ENCODE measurements at regions not wholly inside any gene's neighbourhood (a gene's known extent, or its start where the extent isn't known, plus 50 kb on each side); places are given as distances from the start of the nearest gene placed in this dataset.

DNA sequence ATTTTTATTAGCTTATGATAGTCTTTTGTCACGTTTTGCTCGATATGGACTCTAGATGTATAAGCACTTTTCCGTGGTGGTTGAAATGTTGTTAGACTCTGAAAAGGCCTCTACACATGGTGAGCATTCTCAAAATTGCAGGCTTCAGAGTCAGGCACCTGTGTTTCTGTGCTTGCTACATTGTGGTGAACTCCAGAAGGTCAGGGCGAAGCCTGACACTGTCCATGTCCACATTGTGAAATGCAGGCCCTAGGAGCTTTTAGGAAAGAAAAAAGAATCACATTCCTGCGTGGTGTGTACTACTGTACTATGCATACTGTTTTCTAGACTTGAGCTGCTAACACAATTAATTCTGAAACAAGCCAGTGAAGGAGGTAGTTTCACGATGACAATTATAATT, 86.3 kb downstream of the HS3ST1 start:
- no peak for DNase-seq (ENCODE audit: low spot score)

DNA sequence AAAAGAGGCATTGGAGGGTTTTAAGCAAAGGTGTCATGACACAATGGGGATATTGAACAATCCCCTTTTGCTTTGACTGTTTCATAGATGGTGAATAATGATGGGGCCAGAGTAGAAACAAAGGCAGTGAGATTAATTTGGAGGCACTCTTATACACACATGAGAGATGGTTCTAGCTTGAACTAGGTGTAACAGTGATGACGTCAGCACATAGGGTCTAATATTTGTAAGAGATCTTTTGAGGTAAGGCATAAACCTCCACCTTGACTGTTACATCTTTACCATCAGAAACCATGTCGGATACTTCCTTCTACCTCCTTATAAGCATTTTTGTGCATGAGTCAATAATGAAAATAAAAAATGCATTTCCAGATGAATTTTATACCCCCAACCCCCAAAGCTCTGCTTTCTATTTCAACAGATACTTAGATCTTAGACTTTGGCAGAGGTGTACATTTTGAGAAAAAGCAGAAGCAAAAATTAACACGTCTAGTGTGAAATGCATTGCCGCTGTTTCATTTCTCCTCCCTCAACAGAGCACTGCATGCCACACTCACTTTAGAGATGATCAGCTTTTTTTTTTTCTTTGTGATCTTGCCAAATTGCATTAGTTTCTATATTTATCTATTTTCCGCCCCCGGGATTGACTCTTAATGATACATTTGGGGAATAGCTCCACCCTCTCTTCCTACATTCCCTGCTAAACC, 87.2 kb downstream of the HS3ST1 start:
- DNase-seq (ENCODE audit: low spot score), result no peak

DNA sequence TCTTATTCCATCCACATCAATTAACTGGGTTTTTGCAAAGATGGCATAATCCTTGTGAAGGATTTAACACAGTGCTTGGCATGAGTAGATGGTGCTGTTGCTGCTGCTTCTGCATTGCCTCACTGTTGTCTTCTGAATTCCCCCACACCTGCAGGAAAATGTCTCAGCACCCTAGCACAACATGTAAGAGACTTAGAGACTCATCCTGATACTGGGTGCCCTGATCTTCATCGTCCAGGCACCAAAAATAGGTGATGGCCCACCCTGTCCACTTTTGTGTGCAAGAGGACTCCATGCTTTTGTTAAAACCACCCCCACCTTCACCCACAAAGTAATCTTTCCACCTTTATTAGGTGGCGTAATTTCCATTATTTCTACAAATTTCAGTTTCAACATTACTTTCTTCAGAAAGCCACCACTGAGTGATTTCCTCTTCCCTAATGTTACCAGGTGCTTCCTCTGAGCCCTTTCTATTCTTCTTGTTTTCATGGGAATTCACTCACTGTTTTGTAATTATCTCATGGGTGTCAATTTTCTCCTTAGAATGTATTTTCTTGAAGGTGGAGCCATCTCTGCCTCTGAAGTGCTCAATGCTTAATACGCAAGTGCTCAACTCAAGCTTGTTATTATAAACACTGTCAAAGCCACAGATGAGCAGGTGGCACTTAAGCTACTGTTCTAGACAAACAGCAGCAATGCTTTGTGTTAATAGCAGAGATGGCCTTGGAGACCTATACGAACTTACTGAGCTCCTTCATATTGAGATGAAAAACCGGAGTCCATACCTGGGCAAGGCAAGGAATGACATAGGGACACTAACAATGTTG, 89.5 kb downstream of the HS3ST1 start:
- DNase-seq (ENCODE audit: low spot score), result no peak

DNA sequence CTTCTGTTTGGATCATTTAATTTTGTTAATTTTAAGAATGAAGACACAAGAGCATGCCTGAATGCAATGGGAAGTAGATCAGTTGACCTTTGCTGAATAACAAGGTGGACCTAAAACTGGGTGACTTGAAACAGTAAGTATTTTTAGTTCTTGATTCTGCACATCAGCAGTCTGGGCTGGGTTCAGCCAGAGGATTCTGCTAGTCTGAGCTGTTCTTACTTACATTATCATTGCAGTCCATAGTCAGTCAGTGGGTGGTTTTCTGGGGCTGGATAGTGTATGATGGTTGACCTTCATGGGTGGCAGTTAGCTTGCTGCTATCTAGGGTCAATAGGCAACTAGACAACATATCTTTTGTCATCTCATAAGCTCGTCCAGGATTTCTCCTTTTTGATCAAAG, 91.4 kb downstream of the HS3ST1 start:
- DNase-seq (ENCODE audit: low spot score), result no peak

DNA sequence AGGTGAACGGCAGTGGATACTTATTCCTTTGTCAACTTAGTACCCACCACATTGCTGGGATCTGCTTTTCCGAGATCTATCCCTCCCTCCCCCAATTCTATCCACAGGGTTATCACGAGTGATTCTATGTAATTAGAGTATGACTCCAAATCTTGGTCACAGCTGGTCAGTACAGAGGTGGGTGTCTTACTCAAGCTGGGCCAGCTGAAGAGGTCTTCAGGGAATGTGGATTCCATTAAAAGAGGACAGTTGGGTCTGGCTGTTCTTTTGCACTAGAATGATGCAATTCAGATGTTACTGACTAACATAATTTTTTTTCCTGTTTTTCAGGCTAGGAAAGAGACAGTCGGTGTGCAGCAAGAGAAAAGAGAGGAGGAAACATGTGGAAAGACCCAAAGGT, 92.3 kb downstream of the HS3ST1 start:
- DNase-seq (ENCODE audit: low spot score), result no peak

DNA sequence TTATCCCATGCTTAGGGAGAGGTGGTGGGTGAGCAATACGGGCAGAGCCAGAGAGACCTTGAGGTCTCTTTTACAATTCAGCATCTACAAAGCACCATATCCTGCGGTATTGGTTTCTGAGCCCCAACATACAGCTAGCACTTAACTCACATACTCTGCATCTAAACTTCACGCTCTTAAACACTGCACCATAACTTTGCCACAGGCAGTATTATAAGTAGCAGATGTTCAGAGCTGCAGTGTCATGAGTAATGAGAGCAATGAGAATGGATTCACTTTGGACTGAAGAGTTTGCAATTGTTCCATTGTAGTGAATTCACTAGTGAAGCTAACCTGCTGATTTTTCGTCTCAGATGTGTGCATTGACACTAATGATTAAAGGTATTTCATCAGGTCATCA, 93.8 kb downstream of the HS3ST1 start:
- DNase-seq (ENCODE audit: low spot score), result no peak

DNA sequence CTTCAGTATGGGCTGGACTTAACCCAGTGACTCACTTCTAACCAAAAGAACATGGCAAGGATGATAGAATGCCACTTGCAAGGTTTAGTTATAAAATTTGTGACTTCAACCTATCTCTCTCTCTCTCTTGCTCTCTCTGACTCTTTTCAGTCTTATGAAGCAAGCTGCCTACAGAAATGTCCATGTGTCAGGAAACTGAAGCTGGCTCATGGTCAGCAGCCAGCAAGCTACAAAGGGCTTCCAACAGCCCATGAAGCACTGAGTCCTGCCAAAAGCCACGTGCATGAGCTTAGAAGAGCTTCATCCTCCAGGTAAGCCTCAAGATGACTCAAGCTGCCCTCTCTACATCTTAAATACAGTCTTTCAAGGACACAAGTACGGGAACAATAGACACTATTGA, 100.3 kb downstream of the HS3ST1 start:
- DNase-seq (ENCODE audit: low spot score), result no peak

DNA sequence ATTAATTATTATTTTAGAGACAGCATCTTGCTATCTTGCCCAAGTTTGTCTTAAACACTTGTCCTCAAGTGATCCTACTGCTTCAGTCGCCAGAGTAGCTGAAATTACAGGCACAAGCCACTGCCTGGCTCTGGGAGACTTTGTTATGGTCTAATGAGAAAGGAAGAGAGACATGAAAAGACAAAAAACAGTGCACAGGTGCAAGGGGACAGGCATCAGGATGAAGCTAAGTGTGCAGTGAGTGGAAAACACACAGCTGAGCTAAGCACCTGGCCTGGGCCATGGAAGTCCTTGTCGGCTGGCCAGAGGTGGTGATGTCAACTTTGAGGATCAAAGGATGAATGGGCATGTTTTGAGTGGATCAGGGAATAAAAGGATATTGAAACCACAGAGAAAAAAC, 102.7 kb downstream of the HS3ST1 start:
- DNase-seq (ENCODE audit: low spot score), result no peak

DNA sequence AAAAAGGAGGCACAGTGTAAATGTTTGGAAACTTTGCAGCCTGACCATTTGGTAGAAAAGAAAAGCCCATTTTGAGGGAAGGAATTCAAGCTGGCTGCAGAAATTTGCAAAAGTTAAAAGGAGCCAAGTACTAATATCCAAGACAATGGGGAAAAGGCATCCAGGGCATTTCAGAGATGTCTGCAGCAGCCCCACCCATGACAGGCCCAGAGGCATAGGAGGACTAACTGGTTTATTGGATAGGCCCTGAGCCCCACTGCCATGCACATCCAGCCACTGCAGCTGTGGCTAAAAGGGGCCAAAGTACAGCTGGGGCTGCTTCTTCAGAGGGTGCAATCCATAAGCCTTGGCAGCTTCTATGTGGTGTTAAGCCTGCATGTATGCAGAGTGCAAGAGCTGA, 104.9 kb downstream of the HS3ST1 start:
- no peak for DNase-seq (ENCODE audit: low spot score)

DNA sequence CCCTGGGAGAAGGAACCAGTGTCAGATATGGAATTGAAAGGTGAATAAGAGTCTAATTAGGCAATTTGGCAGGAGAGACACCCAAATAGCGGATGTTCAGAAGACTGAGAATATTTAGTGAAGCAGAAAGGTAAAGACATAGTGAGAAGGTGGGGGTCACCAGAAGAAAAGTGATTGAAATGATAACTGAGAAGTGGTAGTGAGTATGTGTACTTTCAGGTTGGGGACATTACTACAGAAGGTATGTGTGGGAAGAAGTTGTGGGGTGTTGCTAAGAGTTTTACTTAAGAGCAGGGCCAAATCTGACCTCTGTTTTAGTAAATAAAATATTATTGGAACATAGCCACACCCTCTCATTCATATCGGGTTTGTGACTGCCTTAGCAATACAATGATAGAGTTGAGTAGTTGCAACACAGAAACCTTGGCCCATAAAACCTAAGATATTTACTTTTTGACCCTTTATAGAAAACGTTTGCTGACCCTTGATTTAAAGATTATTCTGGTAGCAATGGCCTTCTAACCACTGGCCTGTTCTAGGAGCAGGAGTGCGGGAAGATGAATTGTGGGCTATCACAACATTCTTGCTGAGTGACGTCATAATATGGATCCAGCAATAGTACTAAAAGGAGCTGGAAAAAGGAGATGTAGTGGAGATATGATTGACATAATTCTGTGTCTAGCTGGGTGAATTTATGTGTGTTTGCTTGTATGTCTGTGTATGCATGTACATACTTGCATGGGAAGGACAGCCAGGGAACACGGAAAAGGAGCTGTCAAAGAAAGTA, 115.3 kb downstream of the HS3ST1 start:
- no peak for DNase-seq (ENCODE audit: low spot score)

DNA sequence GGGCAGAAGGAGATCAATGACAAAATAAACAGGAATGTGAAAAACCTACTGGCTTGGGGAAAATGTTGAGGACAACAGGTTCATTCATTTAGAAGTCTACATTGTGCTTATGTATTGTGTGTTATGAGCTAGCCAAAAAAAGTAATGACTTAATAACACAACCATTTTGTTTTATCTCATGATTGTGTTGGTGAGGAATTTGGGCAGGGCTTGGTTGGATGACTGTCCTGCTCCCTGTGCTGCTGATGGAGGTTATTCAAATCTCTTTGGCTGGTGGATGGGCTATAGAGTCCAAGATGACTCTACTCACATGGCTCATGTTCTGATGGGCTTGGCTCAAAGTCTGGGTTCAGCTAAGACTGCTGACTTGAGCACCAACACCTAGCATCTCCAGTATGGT, 116.3 kb downstream of the HS3ST1 start:
- DNase-seq (ENCODE audit: low spot score), result no peak

DNA sequence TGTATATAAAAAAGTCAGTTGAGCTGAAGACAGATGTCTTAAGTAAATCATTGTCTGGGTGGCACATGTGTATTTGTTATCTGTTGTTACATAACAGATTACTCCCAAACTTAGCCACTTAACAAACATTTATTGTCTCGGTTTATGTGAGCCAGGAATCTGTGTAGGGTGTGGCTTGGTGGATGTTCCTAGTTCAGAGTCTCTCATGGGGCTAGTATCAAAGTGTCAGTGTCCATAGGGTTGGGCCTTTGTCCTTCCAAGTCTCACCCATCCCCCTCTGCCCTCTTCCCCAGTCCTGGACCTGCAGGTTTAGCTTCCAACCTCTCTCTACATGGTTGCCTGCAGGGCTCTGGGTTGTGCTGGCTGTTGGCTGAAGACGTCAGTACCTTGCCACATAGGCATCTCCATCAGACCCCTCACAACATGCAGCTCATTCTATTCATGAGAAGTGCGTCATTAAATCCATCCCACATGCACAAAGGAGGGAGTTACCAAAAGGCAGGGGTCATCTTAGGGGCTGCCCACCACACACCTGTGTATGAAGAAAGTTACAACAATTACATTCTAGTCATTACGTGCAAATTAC, 127.5 kb downstream of the HS3ST1 start:
- DNase-seq (ENCODE audit: low spot score), result no peak

DNA sequence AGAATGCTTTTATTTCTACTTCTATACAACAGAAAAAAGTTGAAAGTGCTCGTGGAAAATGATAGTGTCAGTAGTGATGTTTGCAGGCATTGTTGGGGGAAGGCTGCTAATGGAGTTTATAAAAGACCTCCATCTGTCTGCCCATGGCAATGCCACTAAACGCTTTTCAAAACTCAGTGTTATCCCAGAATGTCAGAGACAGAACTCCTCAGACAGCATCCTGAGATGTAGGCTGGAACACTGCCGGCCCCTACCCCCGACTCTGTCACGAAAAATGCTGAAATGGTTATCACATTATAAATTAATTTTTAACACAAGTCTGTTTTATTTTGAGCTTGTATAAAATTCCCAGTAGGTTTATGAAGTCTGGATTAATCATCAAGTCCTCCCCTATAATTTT, 128.9 kb downstream of the HS3ST1 start:
- no peak for DNase-seq (ENCODE audit: low spot score)

DNA sequence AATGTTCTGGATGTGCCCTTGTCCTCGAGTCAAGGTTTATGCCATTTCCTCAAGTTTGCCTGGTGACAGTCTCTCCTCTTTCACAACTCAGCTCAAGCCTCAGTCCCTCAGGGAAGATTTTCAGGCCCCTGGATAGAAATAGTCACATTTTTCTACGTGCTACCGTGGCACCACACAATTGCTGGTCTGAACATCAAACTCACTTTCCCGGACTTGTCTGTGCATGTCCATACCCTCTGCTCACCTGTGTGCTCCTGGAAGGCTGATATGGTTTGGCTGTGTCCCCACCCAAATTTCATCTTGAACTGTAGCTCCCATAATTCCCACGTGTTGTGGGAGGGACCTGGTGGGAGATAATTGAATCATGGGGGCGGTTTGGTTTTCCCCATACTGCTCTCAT, 129.7 kb downstream of the HS3ST1 start:
- no peak for DNase-seq (ENCODE audit: low spot score)

DNA sequence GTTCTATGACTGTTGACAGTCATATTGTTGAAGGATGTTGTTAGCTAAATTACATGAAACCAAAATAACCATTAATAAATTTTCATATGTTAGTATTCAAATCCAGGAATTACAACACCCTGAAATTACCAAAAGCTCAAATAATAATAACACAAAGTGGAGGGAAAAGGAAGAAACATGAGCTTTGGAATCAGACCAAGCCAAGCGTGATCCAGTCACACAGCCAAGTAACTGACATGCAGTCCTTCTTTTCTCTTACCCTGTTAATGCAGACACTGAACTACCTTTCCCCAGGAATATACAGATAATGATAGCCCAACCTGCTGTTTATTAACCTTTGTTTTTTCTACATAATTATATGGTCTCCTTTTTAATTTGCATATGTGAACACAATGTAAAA, 130.2 kb downstream of the HS3ST1 start:
- DNase-seq (ENCODE audit: low spot score), result no peak

DNA sequence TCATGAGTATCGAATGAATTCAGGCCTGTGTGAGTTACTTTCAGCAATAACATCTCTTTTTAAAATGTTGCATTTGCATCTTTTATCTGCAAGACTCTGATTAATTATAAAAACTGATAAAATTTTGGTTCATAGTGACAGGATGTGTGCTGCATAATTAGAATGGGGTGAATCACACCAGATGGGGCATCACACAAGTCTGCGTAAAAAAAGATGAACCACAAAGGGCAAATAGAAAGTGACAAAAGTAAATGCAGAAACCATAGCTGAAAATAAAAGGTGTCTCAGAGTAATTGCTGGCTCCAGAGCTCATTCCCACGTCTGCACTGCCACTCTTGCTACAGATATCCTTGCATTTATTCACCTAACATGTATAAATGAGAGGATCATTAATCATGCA, 131.1 kb downstream of the HS3ST1 start:
- DNase-seq (ENCODE audit: low spot score), result no peak

DNA sequence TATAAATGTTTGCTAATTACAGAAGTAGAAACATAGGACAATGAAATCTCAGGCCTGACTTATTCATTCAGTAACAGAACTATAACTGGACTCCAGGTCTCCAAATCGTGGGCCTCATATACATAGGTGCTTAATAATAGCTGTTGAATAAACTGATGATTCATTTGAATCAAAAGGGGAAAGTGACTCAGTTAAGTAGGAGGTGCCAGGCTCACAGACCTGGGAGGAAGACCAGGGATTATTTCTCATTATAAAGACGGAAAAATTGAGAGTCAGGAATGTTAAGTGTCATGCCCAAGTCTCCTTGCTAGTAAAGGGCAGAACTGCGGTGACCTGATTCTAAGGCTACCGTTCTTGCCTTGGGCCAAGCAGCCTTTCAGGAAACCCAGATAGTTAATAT, 131.5 kb downstream of the HS3ST1 start:
- DNase-seq (ENCODE audit: low spot score), result no peak

DNA sequence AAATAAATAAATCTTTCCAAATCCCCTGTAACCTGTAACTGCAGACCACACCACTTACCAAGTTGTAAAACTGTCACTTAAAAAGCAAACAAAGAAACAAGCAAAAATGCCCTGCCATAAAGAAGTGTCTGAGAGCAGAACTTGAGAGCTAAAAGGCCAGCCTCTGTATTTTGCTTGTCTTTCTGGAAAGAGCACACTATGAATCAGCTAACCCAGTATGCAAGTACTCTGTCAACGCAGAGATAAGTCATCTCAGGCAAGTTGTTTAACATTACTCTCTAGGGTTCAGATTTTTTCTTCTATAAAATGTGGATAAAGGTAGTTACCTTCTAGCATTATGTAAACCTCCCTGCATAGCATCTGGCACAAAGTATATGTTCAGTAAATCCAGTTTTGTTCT, 134.8 kb downstream of the HS3ST1 start:
- DNase-seq (ENCODE audit: low spot score), result no peak

DNA sequence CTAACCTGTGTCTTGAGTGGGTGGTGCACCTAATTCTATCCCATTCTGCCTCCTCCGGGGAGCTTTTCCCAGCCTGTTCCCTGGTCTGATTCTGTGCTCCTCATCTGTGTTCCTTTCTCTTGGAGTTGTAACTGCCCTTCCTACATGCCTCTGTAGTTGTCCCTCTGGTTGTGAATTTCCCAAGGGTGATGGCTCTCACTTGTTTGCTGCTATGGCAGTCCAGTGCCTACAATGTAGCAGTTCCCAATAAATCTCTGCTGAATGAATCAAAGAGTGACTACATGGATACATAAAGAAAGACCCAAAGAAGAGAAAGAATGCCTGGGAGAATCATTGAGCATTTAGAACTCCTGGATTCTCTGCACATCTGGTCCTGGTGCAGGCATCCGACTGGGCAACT, 141.6 kb downstream of the HS3ST1 start:
- no peak for DNase-seq (ENCODE audit: low spot score)

DNA sequence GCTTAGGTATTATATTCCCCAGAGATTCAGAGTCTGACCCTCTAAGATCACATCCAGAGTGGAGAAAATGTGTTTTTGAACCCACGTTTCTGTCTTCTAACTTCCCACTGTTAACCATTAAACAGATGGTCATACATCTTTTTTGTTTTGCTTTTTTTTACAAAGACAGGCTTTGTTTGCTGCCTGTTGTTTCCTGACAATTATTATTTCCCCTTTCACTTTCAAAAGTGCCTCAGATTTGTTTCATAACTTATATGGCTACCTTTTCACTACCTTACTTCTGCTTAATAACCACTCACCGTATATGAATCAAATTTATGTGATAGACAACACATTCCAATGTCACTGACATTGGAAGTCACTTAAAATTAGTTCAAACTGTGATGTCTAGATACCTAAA, 142.2 kb downstream of the HS3ST1 start:
- no peak for DNase-seq (ENCODE audit: low spot score)

DNA sequence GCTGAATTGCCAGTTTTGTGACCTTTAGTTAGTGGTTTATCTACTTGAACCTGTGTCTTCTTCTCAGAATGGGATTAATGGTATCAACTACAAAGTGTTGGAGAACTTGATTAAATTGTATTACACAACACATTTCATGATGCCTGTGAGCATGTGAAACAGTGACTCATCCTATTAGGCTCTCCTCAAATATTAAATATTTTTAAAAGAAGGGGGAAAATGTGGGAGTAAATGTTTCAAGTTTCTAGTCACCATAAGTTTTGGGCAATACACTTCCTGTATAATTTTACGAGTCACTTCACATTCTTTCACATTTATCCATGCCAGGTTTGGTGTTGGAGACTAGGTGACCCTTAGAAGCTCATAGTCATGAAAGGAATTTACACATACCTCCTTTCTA, 147.0 kb downstream of the HS3ST1 start:
- DNase-seq (ENCODE audit: low spot score), result no peak

DNA sequence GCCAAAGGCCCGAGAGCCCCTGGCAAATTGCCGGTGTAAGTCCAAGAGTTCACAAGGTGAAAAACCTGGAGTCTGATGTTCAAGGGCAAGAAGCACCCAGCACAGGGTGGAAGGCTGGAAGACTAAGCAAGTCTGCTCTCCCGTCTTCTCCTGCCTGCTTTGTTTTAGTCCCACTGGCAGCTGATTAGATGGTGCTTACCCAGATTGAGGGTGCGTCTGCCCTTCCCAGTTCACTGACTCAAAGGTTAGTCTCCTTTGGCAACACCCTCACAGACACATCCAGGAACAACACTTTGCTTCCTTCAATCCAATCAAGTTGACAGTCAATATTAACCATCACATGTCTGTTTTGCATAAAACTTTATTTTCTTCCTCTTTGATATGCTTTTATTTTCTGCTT, 157.4 kb downstream of the HS3ST1 start:
- peak; percentile 56 for DNase-seq (ENCODE audit: low spot score)

All from mucosa of gallbladder (tissue), 1 donor.